H9 (cell line): ENCODE measurements at regions not wholly inside any gene's neighbourhood (a gene's known extent, or its start where the extent isn't known, plus 50 kb on each side); places are given as distances from the start of the nearest gene placed in this dataset.

ENCODE experiments used
- DNase-seq: peaks from one replicate; pipeline ENCODE4 v3.0.0-alpha.2; 2017
- H2AFZ ChIP-seq: one replicate; pipeline ENCODE4 v1.6.1; 2013; ENCODE audit warnings: mild to moderate bottlenecking, low read length, control low read depth, moderate library complexity
- H2AK5ac ChIP-seq: 2 replicates; pipeline ENCODE4 v1.6.1; 2013; ENCODE audit warnings: low read length, control low read depth, mixed read lengths; ENCODE audit not compliant: insufficient read length
- H2BK120ac ChIP-seq: one replicate; pipeline ENCODE4 v1.6.1; 2013; ENCODE audit warnings: low read depth, mild to moderate bottlenecking, low read length, control low read depth, inconsistent platforms; ENCODE audit not compliant: poor library complexity, severe bottlenecking
- H2BK12ac ChIP-seq: 2 replicates; pipeline ENCODE4 v1.6.1; 2013; ENCODE audit warnings: low read length, control low read depth, mixed read lengths, low read depth; ENCODE audit not compliant: insufficient read length
- H2BK15ac ChIP-seq: 2 replicates; pipeline ENCODE4 v1.6.1; 2013; ENCODE audit warnings: low read depth, low read length, control low read depth
- H2BK20ac ChIP-seq: one replicate; pipeline ENCODE4 v1.6.1; 2013; ENCODE audit warnings: low read depth, mild to moderate bottlenecking, low read length, control low read depth, inconsistent platforms; ENCODE audit not compliant: poor library complexity, severe bottlenecking
- H2BK5ac ChIP-seq: 2 replicates; pipeline ENCODE4 v1.6.1; 2013; ENCODE audit warnings: low read length, control low read depth, mixed read lengths; ENCODE audit not compliant: insufficient read length
- H3K14ac ChIP-seq: 2 replicates; pipeline ENCODE4 v1.6.1; 2013; ENCODE audit warnings: low read length, control low read depth; ENCODE audit not compliant: insufficient read depth
- H3K18ac ChIP-seq: 2 replicates; pipeline ENCODE4 v1.6.1; 2013; ENCODE audit warnings: low read depth, mild to moderate bottlenecking, mixed read lengths, low read length, control low read depth; ENCODE audit not compliant: insufficient read length
- H3K23ac ChIP-seq: 2 replicates; pipeline ENCODE4 v1.6.1; 2013; ENCODE audit warnings: low read length, control low read depth, mixed read lengths, low read depth; ENCODE audit not compliant: insufficient read length
- H3K23me2 ChIP-seq: 2 replicates; pipeline ENCODE4 v1.6.1; 2013; ENCODE audit warnings: low read depth, mild to moderate bottlenecking, mixed read lengths, low read length, control low read depth; ENCODE audit not compliant: insufficient read length, poor library complexity, severe bottlenecking
- H3K27ac ChIP-seq: 2 replicates; pipeline ENCODE4 v1.5.1; 2013; ENCODE audit warnings: low read length, control low read depth, mixed read lengths, low read depth; ENCODE audit not compliant: insufficient read length
- H3K27me3 ChIP-seq: 2 replicates; pipeline ENCODE4 v1.6.1; 2013; ENCODE audit warnings: low read length, control low read depth, inconsistent platforms; ENCODE audit not compliant: insufficient read depth
- H3K4ac ChIP-seq: 2 replicates; pipeline ENCODE4 v1.6.1; 2013; ENCODE audit warnings: low read depth, mild to moderate bottlenecking, control low read depth, inconsistent platforms, low read length, moderate library complexity
- H3K4me1 ChIP-seq: 2 replicates; pipeline ENCODE4 v1.6.1; 2013; ENCODE audit warnings: low read length, control low read depth, inconsistent platforms; ENCODE audit not compliant: insufficient read depth
- H3K4me2 ChIP-seq: 2 replicates; pipeline ENCODE4 v1.6.1; 2013; ENCODE audit warnings: low read length, control low read depth, mixed read lengths; ENCODE audit not compliant: insufficient read length, insufficient read depth
- H3K56ac ChIP-seq: 2 replicates; pipeline ENCODE4 v1.6.1; 2013; ENCODE audit warnings: low read depth, mild to moderate bottlenecking, mixed read lengths, low read length, control low read depth; ENCODE audit not compliant: insufficient read length
- H3K79me1 ChIP-seq: 2 replicates; pipeline ENCODE4 v1.6.1; 2013; ENCODE audit warnings: low read depth, mild to moderate bottlenecking, moderate library complexity, low read length, control low read depth, inconsistent platforms; ENCODE audit not compliant: insufficient read depth, poor library complexity, severe bottlenecking
- H3K79me2 ChIP-seq: 2 replicates; pipeline ENCODE4 v1.6.1; 2013; ENCODE audit warnings: low read length, control low read depth, inconsistent platforms; ENCODE audit not compliant: insufficient read depth
- H3K9ac ChIP-seq: 2 replicates; pipeline ENCODE4 v1.6.1; 2013; ENCODE audit warnings: low read length, control low read depth, mixed read lengths; ENCODE audit not compliant: insufficient read length; ENCODE audit errors: extremely low read depth
- H3K9me3 ChIP-seq: one replicate; pipeline ENCODE4 v1.6.1; 2013; ENCODE audit warnings: low read depth, low read length, inconsistent platforms; ENCODE audit not compliant: control insufficient read depth
- H3T11ph ChIP-seq: one replicate; pipeline ENCODE4 v1.6.1; 2013; ENCODE audit warnings: mild to moderate bottlenecking, low read length, control low read depth, inconsistent platforms
- H4K20me1 ChIP-seq: one replicate; pipeline ENCODE4 v1.6.1; 2013; ENCODE audit not compliant: control insufficient read depth, insufficient read length, insufficient read depth
- H4K5ac ChIP-seq: 2 replicates; pipeline ENCODE4 v1.6.1; 2013; ENCODE audit warnings: low read depth, mild to moderate bottlenecking, mixed read lengths, low read length, control low read depth; ENCODE audit not compliant: insufficient read length
- H4K8ac ChIP-seq: replicated peaks from 2 replicates; pipeline ENCODE4 v1.6.1; 2013; ENCODE audit warnings: low read length, control low read depth, mixed read lengths, low read depth; ENCODE audit not compliant: insufficient read length
- H4K91ac ChIP-seq: 2 replicates; pipeline ENCODE4 v1.6.1; 2013; ENCODE audit warnings: low read depth, mild to moderate bottlenecking, moderate library complexity, mixed read lengths, low read length, control low read depth; ENCODE audit not compliant: insufficient read length
- H3K27ac Mint-ChIP-seq, 3 experiments: 2 replicates in 2 of 3; 3 replicates in 1 of 3; pipeline ENCODE4 v1.8.0; 2020 to 2021; ENCODE audit warnings: mixed read lengths in 3 of 3, mild to moderate bottlenecking in 1 of 3, moderate library complexity in 1 of 3
- H3K27me3 Mint-ChIP-seq: 2 replicates; pipeline ENCODE4 v1.8.0; 2021; ENCODE audit warnings: low read depth, mild to moderate bottlenecking, moderate library complexity, mixed read lengths
- H3K36me3 Mint-ChIP-seq, 3 experiments: 2 replicates in 2 of 3; 3 replicates in 1 of 3; pipeline ENCODE4 v1.8.0; 2020 to 2021; ENCODE audit warnings: low read depth in 3 of 3, mixed read lengths in 3 of 3; ENCODE audit not compliant: insufficient read depth in 1 of 3
- H3K4me1 Mint-ChIP-seq, 2 experiments: 2 replicates each; pipeline ENCODE4 v1.8.0; 2020; ENCODE audit warnings: mixed read lengths in 2 of 2
- H3K4me3 Mint-ChIP-seq, 2 experiments: 2 replicates in 1 of 2; 3 replicates in 1 of 2; pipeline ENCODE4 v1.8.0; 2020 to 2021; ENCODE audit warnings: mild to moderate bottlenecking in 2 of 2, mixed read lengths in 2 of 2, moderate library complexity in 1 of 2
- H3K9me3 Mint-ChIP-seq, 2 experiments: 2 replicates in 1 of 2; 3 replicates in 1 of 2; pipeline ENCODE4 v1.8.0; 2020; ENCODE audit warnings: mild to moderate bottlenecking in 2 of 2, mixed read lengths in 2 of 2, moderate library complexity in 1 of 2
- CTCF ChIP-seq: fragments of 200-600 bp; sonication (generic); conservative IDR thresholded peaks from 3 replicates; pipeline ENCODE4 v1.8.0; 2021; ENCODE audit warnings: antibody characterized with exemption, mild to moderate bottlenecking
- WGBS: extraction: QIAGEN DNeasy Blood & Tissue Kit; methylation state at CpG from one replicate; pipeline ENCODE4 v1.1.7; 2013; ENCODE audit warnings: missing lambda C conversion rate, low lambda C conversion rate, mixed read lengths; ENCODE audit not compliant: insufficient read length; ENCODE audit errors: extremely low coverage; 5-methylcytosine and 5-hydroxymethylcytosine counted together

GRCh38 chr6:105794870-105795269 lies 291.3 kb upstream of the PRDM1 start:
- Mint-ChIP-seq H3K36me3 (no peaks in the 10 kb centered on the region), H3K4me1 (peaks cover 9 to 12% of the 10 kb centered on the region in 2 experiments), H3K9me3 (no peaks in the 10 kb centered on the region), H3K4me3 (no peak overlapping the region), H3K27me3 (no peaks in the 10 kb centered on the region), H3K27ac (no peak overlapping the region)
- no peak for DNase-seq
- Histone ChIP-seq H2BK20ac (no peak overlapping the region), H3K79me1 (no peaks in the 10 kb centered on the region), H3K9ac (no peak overlapping the region), H3K14ac (no peak overlapping the region), H3K23me2 (no peaks in the 10 kb centered on the region), H3K9me3 (no peaks in the 10 kb centered on the region), H3T11ph (no peak overlapping the region), H2BK120ac (no peak overlapping the region), H2AK5ac (no peak overlapping the region), H4K8ac (no peak overlapping the region), H3K27ac (no peak overlapping the region), H3K79me2 (no peaks in the 10 kb centered on the region), H4K91ac (no peak overlapping the region), H3K4ac (no peak overlapping the region), H3K27me3 (no peaks in the 10 kb centered on the region), H3K18ac (no peak overlapping the region), H3K4me2 (no peak overlapping the region), H2BK15ac (no peak overlapping the region), H2BK12ac (no peak overlapping the region), H3K23ac (no peak overlapping the region), H3K4me1 (no peaks in the 10 kb centered on the region), H4K5ac (no peak overlapping the region), H2BK5ac (no peak overlapping the region), H2AFZ (no peak overlapping the region), H3K56ac (no peak overlapping the region), H4K20me1 (no peaks in the 10 kb centered on the region)
- TF ChIP-seq CTCF = no peak
- no CpG with 5 or more reads among the region's 5 CpGs for WGBS
